Osteocyte (in vitro differentiated cells): ENCODE measurements at regions not wholly inside any gene's neighbourhood (a gene's known extent, or its start where the extent isn't known, plus 50 kb on each side); places are given as distances from the start of the nearest gene placed in this dataset.

Experiments used
- DNase-seq: peaks from one replicate; pipeline ENCODE4 v3.0.0; 2021; ENCODE audit warnings: mixed read lengths; ENCODE audit not compliant: unreplicated experiment; ENCODE audit errors: extremely low spot score
- H3K27ac Mint-ChIP-seq: one replicate; pipeline ENCODE4 v1.8.0; 2021; ENCODE audit warnings: mild to moderate bottlenecking, mixed read lengths; ENCODE audit not compliant: unreplicated experiment
- H3K27me3 Mint-ChIP-seq: one replicate; pipeline ENCODE4 v1.8.0; 2021; ENCODE audit warnings: mixed read lengths; ENCODE audit not compliant: unreplicated experiment
- H3K36me3 Mint-ChIP-seq: one replicate; pipeline ENCODE4 v1.8.0; 2021; ENCODE audit warnings: mixed read lengths; ENCODE audit not compliant: unreplicated experiment
- H3K4me1 Mint-ChIP-seq: one replicate; pipeline ENCODE4 v1.8.0; 2021; ENCODE audit warnings: mixed read lengths; ENCODE audit not compliant: unreplicated experiment
- H3K4me3 Mint-ChIP-seq: one replicate; pipeline ENCODE4 v1.8.0; 2021; ENCODE audit warnings: mild to moderate bottlenecking, moderate library complexity, mixed read lengths; ENCODE audit not compliant: unreplicated experiment
- H3K9me3 Mint-ChIP-seq: one replicate; pipeline ENCODE4 v1.8.0; 2021; ENCODE audit warnings: mixed read lengths; ENCODE audit not compliant: unreplicated experiment
- CTCF ChIP-seq: fragments of 200-600 bp; sonication (generic); IDR thresholded peaks from 2 replicates; pipeline ENCODE4 v1.5.0; 2021; ENCODE audit warnings: antibody characterized with exemption, mild to moderate bottlenecking, moderate library complexity

DNA sequence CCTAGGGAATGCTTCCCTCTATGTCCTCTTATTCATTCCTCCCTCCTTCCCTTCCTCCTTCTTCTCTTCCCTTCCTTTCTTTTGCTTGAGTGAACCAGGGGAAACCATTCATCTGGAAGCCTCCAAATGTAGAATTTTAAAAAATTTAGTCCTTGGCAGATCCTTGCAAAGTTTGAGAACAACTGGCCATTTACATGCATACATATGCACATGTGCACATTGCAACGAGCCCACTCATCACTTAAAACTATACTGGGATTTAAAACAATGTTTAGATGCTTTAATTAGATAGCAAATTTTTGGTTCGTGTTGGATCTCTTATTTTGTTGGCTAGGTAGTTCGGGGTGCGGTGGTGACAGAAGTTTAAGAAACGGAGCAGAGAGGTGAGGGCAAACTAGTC, 68.0 kb upstream of the HMGA2 start:
- H3K4me3 Mint-ChIP-seq: no peak overlapping the region
- DNase-seq: no peak
- no peaks in the 10 kb centered on the region for H3K36me3 Mint-ChIP-seq
- no peaks in the 10 kb centered on the region for H3K9me3 Mint-ChIP-seq
- no peaks in the 10 kb centered on the region for H3K4me1 Mint-ChIP-seq
- peaks cover 6% of the 10 kb centered on the region for H3K27me3 Mint-ChIP-seq
- H3K27ac Mint-ChIP-seq: no peak overlapping the region
- no peak for TF ChIP-seq CTCF

DNA sequence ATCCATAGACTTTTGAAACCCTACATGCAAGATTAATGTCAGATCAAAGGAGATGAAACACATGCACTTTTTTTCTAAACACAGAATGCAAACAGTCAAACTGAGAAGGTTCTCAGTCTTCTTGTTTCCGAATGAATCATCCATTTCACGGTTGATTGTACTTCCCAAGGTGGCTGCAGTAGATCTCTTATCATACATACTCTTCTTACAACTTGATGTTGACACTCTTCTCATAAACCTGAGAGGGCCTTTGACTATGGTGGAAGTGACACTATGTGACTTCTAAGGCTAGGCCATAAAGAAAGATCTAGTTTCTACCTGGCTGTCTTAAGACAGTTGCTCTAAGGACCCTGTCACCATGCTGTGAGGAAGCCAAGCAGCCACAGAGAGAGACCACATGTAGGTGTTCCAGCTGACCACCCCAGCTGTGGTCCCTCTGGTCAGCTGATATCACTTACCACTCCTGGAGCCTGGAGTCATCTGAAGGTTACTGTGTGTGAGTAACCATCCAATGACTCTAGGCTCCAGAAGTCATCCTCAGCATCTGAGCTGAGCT, 67.2 kb upstream of the HMGA2 start:
- TF ChIP-seq CTCF: no peak
- Mint-ChIP-seq H3K9me3 (no peaks in the 10 kb centered on the region), H3K27me3 (peaks cover 6% of the 10 kb centered on the region), H3K36me3 (no peaks in the 10 kb centered on the region), H3K4me3 (no peak overlapping the region), H3K27ac (no peak overlapping the region), H3K4me1 (no peaks in the 10 kb centered on the region)
- no peak for DNase-seq

DNA sequence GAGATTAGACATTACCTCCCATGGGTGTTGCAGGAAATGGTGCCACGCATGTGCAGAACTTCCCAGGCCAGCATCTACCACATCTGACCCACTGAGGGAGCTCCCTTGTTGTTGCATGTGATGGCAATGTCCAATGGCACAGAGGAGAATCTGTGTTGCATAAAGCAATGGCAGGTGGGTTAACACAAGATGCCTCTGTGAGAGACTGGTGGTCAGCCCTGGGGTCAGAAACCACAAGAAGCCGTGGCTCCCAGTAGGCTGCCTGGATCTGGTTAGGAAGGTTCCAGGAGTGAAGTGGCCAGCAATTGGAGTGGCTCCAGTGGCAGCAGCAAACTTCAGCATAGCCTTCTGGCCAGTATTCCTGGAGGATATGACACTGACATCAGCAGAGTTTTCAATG, 65.9 kb upstream of the HMGA2 start:
- H3K9me3 Mint-ChIP-seq: no peaks in the 10 kb centered on the region
- peaks cover 6% of the 10 kb centered on the region for H3K27me3 Mint-ChIP-seq
- no peak for TF ChIP-seq CTCF
- no peak overlapping the region for H3K27ac Mint-ChIP-seq
- DNase-seq: no peak
- no peaks in the 10 kb centered on the region for H3K4me1 Mint-ChIP-seq
- no peaks in the 10 kb centered on the region for H3K36me3 Mint-ChIP-seq
- no peak overlapping the region for H3K4me3 Mint-ChIP-seq

GRCh38 chr12:65759735-65760134, 64.5 kb upstream of the HMGA2 start:
- Mint-ChIP-seq H3K9me3 (no peaks in the 10 kb centered on the region), H3K36me3 (no peaks in the 10 kb centered on the region), H3K27me3 (peaks cover 6% of the 10 kb centered on the region), H3K4me3 (no peak overlapping the region), H3K4me1 (no peaks in the 10 kb centered on the region), H3K27ac (no peak overlapping the region)
- no peak for TF ChIP-seq CTCF
- no peak for DNase-seq

- no peaks in the 10 kb centered on the region for H3K27me3 Mint-ChIP-seq
- TF ChIP-seq CTCF: no peak
Observed at GRCh38 chr12:65761301-65761700, 63.0 kb upstream of the HMGA2 start.

More at GRCh38 chr12:65761301-65761700, 63.0 kb upstream of the HMGA2 start:
- H3K4me3 Mint-ChIP-seq: no peak overlapping the region
- no peak for DNase-seq
- H3K9me3 Mint-ChIP-seq: no peaks in the 10 kb centered on the region
- no peak overlapping the region for H3K27ac Mint-ChIP-seq
- no peaks in the 10 kb centered on the region for H3K36me3 Mint-ChIP-seq
- H3K4me1 Mint-ChIP-seq: no peaks in the 10 kb centered on the region
